ENCODE measurements at regions not wholly inside any gene's neighbourhood (a gene's known extent, or its start where the extent isn't known, plus 50 kb on each side); places are given as distances from the start of the nearest gene placed in this dataset.

- no peak overlapping the region for H3K27ac Mint-ChIP-seq
- H3K36me3 Mint-ChIP-seq (ENCODE audit: low read depth): no peaks in the 10 kb centered on the region
- no peak for DNase-seq
- H3K27me3 Mint-ChIP-seq (ENCODE audit: low read depth): peaks cover 12% of the 10 kb centered on the region
- ATAC-seq: no peak
- ChIA-PET POLR2A (no interaction called here), CTCF (no interaction called here)
- H3K4me1 Mint-ChIP-seq (ENCODE audit: low read depth): no peaks in the 10 kb centered on the region
- H3K4me3 Mint-ChIP-seq: no peak overlapping the region
- no peaks in the 10 kb centered on the region for H3K9me3 Mint-ChIP-seq (ENCODE audit: insufficient read depth)
Measured at GRCh38 chr6:4395386-4395785, 260.0 kb upstream of the ECI2 start.

DNA sequence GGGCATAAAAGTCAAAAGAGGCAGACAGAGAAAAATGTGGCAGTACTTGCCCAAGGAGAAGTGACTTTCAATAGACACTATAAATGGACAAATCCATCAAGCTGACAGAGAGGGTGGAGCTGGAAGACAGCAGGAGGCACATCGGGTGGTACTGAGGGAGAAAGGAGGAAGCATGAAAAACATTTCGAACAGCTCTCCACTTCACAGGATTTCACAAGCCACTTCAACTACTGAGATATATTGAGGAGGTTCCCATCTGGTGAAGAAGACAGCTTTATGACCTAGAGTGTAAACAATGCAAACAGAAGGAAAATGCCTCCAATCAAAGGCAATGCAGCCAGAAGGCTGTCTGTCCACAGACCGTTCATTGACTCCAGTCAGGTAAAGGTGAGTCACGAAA is 259.4 kb upstream of the ECI2 start:
- Mint-ChIP-seq H3K27me3 (ENCODE audit: low read depth) (peaks cover 12% of the 10 kb centered on the region), H3K4me1 (ENCODE audit: low read depth) (no peaks in the 10 kb centered on the region), H3K27ac (no peak overlapping the region), H3K36me3 (ENCODE audit: low read depth) (no peaks in the 10 kb centered on the region), H3K4me3 (no peak overlapping the region), H3K9me3 (ENCODE audit: insufficient read depth) (no peaks in the 10 kb centered on the region)
- ATAC-seq (no peak), DNase-seq (no peak)
- POLR2A ChIA-PET: no interaction called here
- CTCF ChIA-PET: no interaction called here

DNA sequence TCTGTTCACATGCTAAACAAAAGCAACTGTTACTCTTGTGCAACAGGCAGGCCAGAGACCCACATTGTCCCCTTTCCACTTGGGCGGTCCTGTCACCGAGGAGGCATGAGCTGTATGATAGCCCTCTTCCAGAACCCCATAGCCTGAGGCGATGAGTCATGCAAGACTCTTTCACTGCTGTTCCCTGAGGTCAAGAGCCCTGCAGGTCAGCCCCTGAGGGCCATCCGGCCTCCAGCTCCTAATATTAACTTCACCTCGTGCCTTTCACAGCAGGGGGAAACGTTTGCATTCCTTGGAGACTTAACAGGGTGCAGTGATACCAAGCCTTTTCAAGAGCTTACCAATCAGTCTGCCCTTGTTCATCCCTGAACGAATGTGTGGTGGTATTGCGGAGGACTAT is 253.3 kb upstream of the ECI2 start:
- ChIA-PET POLR2A (no interaction called here), CTCF (no interaction called here)
- H3K9me3 Mint-ChIP-seq (ENCODE audit: insufficient read depth): peaks cover 10% of the 10 kb centered on the region
- H3K27ac Mint-ChIP-seq: no peak overlapping the region
- DNase-seq (no peak), ATAC-seq (no peak)
- no peaks in the 10 kb centered on the region for H3K36me3 Mint-ChIP-seq (ENCODE audit: low read depth)
- no peak overlapping the region for H3K4me3 Mint-ChIP-seq
- no peaks in the 10 kb centered on the region for H3K4me1 Mint-ChIP-seq (ENCODE audit: low read depth)
- H3K27me3 Mint-ChIP-seq (ENCODE audit: low read depth): no peaks in the 10 kb centered on the region

- ATAC-seq (no peak), DNase-seq (no peak)
- H3K36me3 Mint-ChIP-seq (ENCODE audit: low read depth): no peaks in the 10 kb centered on the region
- H3K9me3 Mint-ChIP-seq (ENCODE audit: insufficient read depth): peaks cover 14% of the 10 kb centered on the region
- H3K27ac Mint-ChIP-seq: no peak overlapping the region
- POLR2A ChIA-PET: no interaction called here
- no peaks in the 10 kb centered on the region for H3K4me1 Mint-ChIP-seq (ENCODE audit: low read depth)
- H3K27me3 Mint-ChIP-seq (ENCODE audit: low read depth): no peaks in the 10 kb centered on the region
- H3K4me3 Mint-ChIP-seq: no peak overlapping the region
- CTCF ChIA-PET: no interaction called here
Measured at GRCh38 chr6:4384656-4385055, 249.3 kb upstream of the ECI2 start.

- Mint-ChIP-seq H3K36me3 (ENCODE audit: low read depth) (no peaks in the 10 kb centered on the region), H3K4me1 (ENCODE audit: low read depth) (no peaks in the 10 kb centered on the region), H3K27me3 (ENCODE audit: low read depth) (no peaks in the 10 kb centered on the region), H3K4me3 (no peak overlapping the region), H3K9me3 (ENCODE audit: insufficient read depth) (peaks cover 14% of the 10 kb centered on the region), H3K27ac (no peak overlapping the region)
- ATAC-seq: no peak
- no peak for DNase-seq
- ChIA-PET POLR2A (no interaction called here), CTCF (no interaction called here)
Measured at GRCh38 chr6:4383910-4384638, 248.7 kb upstream of the ECI2 start.

DNA sequence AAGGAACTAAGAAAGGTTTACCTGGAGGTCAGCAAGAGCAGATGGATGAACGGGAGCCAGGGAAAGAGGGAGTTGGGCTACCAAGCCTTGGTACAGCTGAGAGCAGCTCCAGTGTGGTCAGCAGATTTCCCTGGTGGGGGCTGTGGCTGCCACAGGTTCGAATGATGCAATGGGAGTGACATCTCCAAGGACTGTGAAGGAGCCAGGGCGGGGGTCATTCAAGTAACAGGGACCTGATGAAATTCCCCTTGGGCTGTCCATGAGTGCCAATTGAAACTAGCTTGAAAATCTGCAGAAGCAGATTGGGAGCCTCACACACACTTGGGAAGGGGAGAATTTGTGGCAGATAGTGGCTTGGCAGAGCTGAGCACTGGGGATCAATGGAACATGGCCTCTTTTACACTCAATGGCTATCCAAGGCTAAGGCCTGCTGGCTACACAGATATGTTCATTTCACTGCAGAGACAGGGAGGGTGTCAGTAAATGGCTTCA is 247.0 kb upstream of the ECI2 start:
- ChIA-PET CTCF (no interaction called here), POLR2A (no interaction called here)
- H3K4me3 Mint-ChIP-seq: no peak overlapping the region
- no peaks in the 10 kb centered on the region for H3K27me3 Mint-ChIP-seq (ENCODE audit: low read depth)
- H3K9me3 Mint-ChIP-seq (ENCODE audit: insufficient read depth): peaks cover 14% of the 10 kb centered on the region
- no peaks in the 10 kb centered on the region for H3K4me1 Mint-ChIP-seq (ENCODE audit: low read depth)
- H3K36me3 Mint-ChIP-seq (ENCODE audit: low read depth): no peaks in the 10 kb centered on the region
- no peak for DNase-seq
- no peak for ATAC-seq
- H3K27ac Mint-ChIP-seq: no peak overlapping the region

GRCh38 chr6:4381381-4381780 is 246.0 kb upstream of the ECI2 start:
- ChIA-PET CTCF (no interaction called here), POLR2A (no interaction called here)
- Mint-ChIP-seq H3K4me1 (ENCODE audit: low read depth) (no peaks in the 10 kb centered on the region), H3K27me3 (ENCODE audit: low read depth) (no peaks in the 10 kb centered on the region), H3K27ac (no peak overlapping the region), H3K4me3 (no peak overlapping the region), H3K9me3 (ENCODE audit: insufficient read depth) (peaks cover 14% of the 10 kb centered on the region), H3K36me3 (ENCODE audit: low read depth) (no peaks in the 10 kb centered on the region)
- DNase-seq (no peak), ATAC-seq (no peak)

GRCh38 chr6:4380881-4381281 is 245.5 kb upstream of the ECI2 start:
- no peak overlapping the region for H3K27ac Mint-ChIP-seq
- no peaks in the 10 kb centered on the region for H3K36me3 Mint-ChIP-seq (ENCODE audit: low read depth)
- ATAC-seq: no peak
- no peaks in the 10 kb centered on the region for H3K4me1 Mint-ChIP-seq (ENCODE audit: low read depth)
- POLR2A ChIA-PET: no interaction called here
- CTCF ChIA-PET: no interaction called here
- H3K9me3 Mint-ChIP-seq (ENCODE audit: insufficient read depth): peaks cover 14% of the 10 kb centered on the region
- no peaks in the 10 kb centered on the region for H3K27me3 Mint-ChIP-seq (ENCODE audit: low read depth)
- H3K4me3 Mint-ChIP-seq: no peak overlapping the region
- no peak for DNase-seq

DNA sequence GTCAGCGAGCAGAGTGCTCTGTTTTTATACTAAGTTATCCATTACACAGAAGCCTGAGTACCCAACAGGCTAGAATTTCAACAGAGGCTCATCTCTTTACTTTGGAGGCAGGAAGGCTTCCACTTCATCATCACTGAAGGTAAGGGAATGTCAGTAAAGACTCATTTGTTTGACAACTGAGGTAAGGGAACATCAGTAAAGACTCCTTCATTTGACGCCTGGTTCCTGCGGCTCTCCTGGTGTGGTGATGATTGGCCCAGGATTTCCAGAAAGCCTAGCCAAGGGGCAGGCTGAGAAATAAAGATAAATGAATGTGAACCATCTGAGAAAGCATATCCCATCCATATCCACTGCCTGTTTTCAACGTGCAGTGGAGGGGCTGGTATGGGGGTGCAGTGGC is 244.6 kb upstream of the ECI2 start:
- no peak overlapping the region for H3K4me3 Mint-ChIP-seq
- DNase-seq (no peak), ATAC-seq (no peak)
- H3K9me3 Mint-ChIP-seq (ENCODE audit: insufficient read depth): peaks cover 14% of the 10 kb centered on the region
- CTCF ChIA-PET: no interaction called here
- no peak overlapping the region for H3K27ac Mint-ChIP-seq
- H3K27me3 Mint-ChIP-seq (ENCODE audit: low read depth): no peaks in the 10 kb centered on the region
- no peaks in the 10 kb centered on the region for H3K36me3 Mint-ChIP-seq (ENCODE audit: low read depth)
- no peaks in the 10 kb centered on the region for H3K4me1 Mint-ChIP-seq (ENCODE audit: low read depth)
- POLR2A ChIA-PET: no interaction called here

DNA sequence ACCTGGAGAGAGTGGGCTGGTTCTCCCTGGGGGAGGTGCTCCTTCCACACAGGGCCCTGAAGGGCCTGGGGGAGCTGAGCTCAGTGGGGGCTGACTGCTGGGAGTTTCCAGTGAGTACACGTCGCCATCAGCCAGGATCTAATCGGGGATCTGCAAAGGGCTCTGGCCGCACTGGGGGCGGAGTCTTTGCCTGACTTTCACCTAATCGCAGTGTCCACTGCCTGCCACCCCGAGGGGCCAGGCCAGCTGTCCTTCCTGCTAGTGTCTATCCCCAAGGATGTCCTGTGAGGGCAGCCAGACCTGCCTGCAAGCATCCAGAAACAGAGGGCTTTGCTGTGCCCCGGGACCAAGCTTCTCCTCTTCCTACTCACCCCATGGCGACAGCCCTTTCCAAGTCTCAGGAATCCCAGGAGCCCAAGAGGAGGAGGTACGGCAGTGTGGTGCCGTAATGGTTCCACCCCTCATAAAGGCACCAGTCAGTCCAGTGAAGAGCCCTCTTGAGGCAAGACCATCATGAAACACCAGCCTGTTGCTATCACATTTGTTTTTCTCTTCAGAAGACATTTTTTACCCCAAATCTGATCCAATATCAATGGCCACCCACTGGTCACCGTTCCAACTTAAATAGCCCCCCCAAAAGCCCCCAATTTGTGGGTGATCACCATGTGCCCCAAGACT is 243.1 kb upstream of the ECI2 start:
- H3K27ac Mint-ChIP-seq: no peak overlapping the region
- ChIA-PET CTCF (no interaction called here), POLR2A (no interaction called here)
- H3K4me1 Mint-ChIP-seq (ENCODE audit: low read depth): no peaks in the 10 kb centered on the region
- no peaks in the 10 kb centered on the region for H3K27me3 Mint-ChIP-seq (ENCODE audit: low read depth)
- H3K4me3 Mint-ChIP-seq: no peak overlapping the region
- ATAC-seq: no peak
- DNase-seq: no peak
- peaks cover 4% of the 10 kb centered on the region for H3K9me3 Mint-ChIP-seq (ENCODE audit: insufficient read depth)
- no peaks in the 10 kb centered on the region for H3K36me3 Mint-ChIP-seq (ENCODE audit: low read depth)

GRCh38 chr6:4377603-4378002 is 242.2 kb upstream of the ECI2 start:
- Mint-ChIP-seq H3K27me3 (ENCODE audit: low read depth) (no peaks in the 10 kb centered on the region), H3K27ac (no peak overlapping the region), H3K9me3 (ENCODE audit: insufficient read depth) (peaks cover 4% of the 10 kb centered on the region), H3K36me3 (ENCODE audit: low read depth) (no peaks in the 10 kb centered on the region), H3K4me1 (ENCODE audit: low read depth) (no peaks in the 10 kb centered on the region), H3K4me3 (no peak overlapping the region)
- ATAC-seq: no peak
- ChIA-PET CTCF (no interaction called here), POLR2A (no interaction called here)
- no peak for DNase-seq

DNA sequence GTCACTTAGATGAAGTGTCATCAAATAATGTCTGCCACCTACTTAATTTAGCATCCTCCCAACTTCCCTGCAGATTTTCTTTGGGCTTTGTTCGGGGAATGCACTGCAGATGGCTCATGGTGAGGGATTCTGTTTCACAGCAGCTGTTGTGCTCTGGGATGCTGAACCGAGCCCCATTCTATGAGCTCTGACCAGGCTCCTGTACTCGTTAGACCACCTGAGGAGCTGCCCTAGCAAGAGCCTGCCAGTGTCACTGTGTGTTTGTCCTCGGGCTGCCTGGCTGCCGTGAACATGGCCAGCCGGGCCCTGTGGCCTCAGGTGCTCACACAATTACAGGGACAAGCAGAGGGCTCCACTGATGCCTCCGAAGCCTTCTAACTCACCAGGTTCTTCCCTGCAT is 238.8 kb upstream of the ECI2 start:
- no peak overlapping the region for H3K4me3 Mint-ChIP-seq
- H3K27me3 Mint-ChIP-seq (ENCODE audit: low read depth): no peaks in the 10 kb centered on the region
- ChIA-PET POLR2A (no interaction called here), CTCF (no interaction called here)
- no peaks in the 10 kb centered on the region for H3K9me3 Mint-ChIP-seq (ENCODE audit: insufficient read depth)
- H3K36me3 Mint-ChIP-seq (ENCODE audit: low read depth): no peaks in the 10 kb centered on the region
- no peak overlapping the region for H3K27ac Mint-ChIP-seq
- DNase-seq (no peak), ATAC-seq (no peak)
- H3K4me1 Mint-ChIP-seq (ENCODE audit: low read depth): no peaks in the 10 kb centered on the region

DNA sequence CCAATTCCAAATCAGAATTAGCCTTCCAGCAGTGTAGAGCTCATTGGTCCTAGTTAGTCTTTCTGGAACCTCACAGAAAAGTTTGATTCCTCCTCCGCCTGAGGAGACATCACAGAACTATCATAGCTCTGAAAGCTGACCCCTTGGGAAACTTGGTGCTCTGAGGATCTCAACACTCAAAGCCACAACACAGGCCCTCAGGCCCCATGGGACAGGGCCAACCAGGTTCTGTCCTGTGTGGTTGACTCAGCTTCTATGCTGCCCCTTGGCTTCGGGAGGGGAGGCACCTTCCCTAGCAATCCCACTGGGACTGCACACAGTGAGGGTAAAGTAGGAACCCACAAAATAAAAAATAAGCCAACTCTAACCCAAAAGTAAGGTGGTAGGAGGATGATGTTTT is 237.5 kb upstream of the ECI2 start:
- no peaks in the 10 kb centered on the region for H3K36me3 Mint-ChIP-seq (ENCODE audit: low read depth)
- no peak for DNase-seq
- ChIA-PET CTCF (no interaction called here), POLR2A (no interaction called here)
- H3K4me3 Mint-ChIP-seq: no peak overlapping the region
- H3K27me3 Mint-ChIP-seq (ENCODE audit: low read depth): no peaks in the 10 kb centered on the region
- H3K27ac Mint-ChIP-seq: no peak overlapping the region
- ATAC-seq: no peak
- H3K9me3 Mint-ChIP-seq (ENCODE audit: insufficient read depth): no peaks in the 10 kb centered on the region
- H3K4me1 Mint-ChIP-seq (ENCODE audit: low read depth): no peaks in the 10 kb centered on the region
